Osteocyte (in vitro differentiated cells): ENCODE measurements at regions not wholly inside any gene's neighbourhood (a gene's known extent, or its start where the extent isn't known, plus 50 kb on each side); places are given as distances from the start of the nearest gene placed in this dataset.

Experiments used
- DNase-seq: peaks from one replicate; pipeline ENCODE4 v3.0.0; 2021; ENCODE audit warnings: mixed read lengths; ENCODE audit not compliant: unreplicated experiment; ENCODE audit errors: extremely low spot score
- H3K27ac Mint-ChIP-seq: one replicate; pipeline ENCODE4 v1.8.0; 2021; ENCODE audit warnings: mild to moderate bottlenecking, mixed read lengths; ENCODE audit not compliant: unreplicated experiment
- H3K27me3 Mint-ChIP-seq: one replicate; pipeline ENCODE4 v1.8.0; 2021; ENCODE audit warnings: mixed read lengths; ENCODE audit not compliant: unreplicated experiment
- H3K36me3 Mint-ChIP-seq: one replicate; pipeline ENCODE4 v1.8.0; 2021; ENCODE audit warnings: mixed read lengths; ENCODE audit not compliant: unreplicated experiment
- H3K4me1 Mint-ChIP-seq: one replicate; pipeline ENCODE4 v1.8.0; 2021; ENCODE audit warnings: mixed read lengths; ENCODE audit not compliant: unreplicated experiment
- H3K4me3 Mint-ChIP-seq: one replicate; pipeline ENCODE4 v1.8.0; 2021; ENCODE audit warnings: mild to moderate bottlenecking, moderate library complexity, mixed read lengths; ENCODE audit not compliant: unreplicated experiment
- H3K9me3 Mint-ChIP-seq: one replicate; pipeline ENCODE4 v1.8.0; 2021; ENCODE audit warnings: mixed read lengths; ENCODE audit not compliant: unreplicated experiment
- TF ChIP-seq, protein P1 (sequence below): fragments of 200-600 bp; sonication (generic); IDR thresholded peaks from 2 replicates; pipeline ENCODE4 v1.5.0; 2021; ENCODE audit warnings: antibody characterized with exemption, mild to moderate bottlenecking, moderate library complexity

DNA sequence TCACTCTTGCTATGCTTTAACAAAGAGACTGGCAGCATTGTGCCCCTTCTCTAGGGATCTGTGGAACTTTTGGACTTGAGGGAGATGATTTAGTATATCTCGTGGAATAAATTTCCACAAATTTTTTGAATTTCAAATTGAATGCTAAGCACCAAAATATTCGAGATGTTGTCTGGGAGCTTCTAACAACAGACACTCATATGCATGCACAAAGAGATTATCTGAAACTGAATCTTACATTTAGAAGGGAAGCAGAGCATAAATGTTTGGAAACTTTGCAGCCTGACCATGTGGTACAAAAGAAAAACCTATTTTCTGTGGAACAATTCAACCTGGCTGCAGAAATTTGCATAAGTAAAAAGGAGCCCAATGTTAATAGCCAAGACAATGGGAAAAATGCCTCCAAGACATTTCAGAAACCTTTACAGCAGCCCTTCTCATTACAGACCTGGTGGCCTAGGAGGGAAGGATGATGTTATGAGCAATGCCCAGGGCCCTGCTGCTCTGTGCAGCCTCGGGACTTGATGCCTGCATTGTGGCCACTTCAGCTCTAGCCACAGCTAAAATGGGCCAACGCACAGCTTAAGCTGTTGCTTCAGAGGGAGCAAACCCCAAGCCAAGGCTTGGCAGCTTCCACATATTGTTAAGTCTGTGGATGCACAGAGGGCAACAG is 285.8 kb upstream of the FAM174A start:
- H3K9me3 Mint-ChIP-seq: no peaks in the 10 kb centered on the region
- no peaks in the 10 kb centered on the region for H3K4me1 Mint-ChIP-seq
- H3K36me3 Mint-ChIP-seq: no peaks in the 10 kb centered on the region
- no peak overlapping the region for H3K27ac Mint-ChIP-seq
- TF ChIP-seq, protein P1, sequence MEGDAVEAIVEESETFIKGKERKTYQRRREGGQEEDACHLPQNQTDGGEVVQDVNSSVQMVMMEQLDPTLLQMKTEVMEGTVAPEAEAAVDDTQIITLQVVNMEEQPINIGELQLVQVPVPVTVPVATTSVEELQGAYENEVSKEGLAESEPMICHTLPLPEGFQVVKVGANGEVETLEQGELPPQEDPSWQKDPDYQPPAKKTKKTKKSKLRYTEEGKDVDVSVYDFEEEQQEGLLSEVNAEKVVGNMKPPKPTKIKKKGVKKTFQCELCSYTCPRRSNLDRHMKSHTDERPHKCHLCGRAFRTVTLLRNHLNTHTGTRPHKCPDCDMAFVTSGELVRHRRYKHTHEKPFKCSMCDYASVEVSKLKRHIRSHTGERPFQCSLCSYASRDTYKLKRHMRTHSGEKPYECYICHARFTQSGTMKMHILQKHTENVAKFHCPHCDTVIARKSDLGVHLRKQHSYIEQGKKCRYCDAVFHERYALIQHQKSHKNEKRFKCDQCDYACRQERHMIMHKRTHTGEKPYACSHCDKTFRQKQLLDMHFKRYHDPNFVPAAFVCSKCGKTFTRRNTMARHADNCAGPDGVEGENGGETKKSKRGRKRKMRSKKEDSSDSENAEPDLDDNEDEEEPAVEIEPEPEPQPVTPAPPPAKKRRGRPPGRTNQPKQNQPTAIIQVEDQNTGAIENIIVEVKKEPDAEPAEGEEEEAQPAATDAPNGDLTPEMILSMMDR: no peak
- DNase-seq: no peak
- no peaks in the 10 kb centered on the region for H3K27me3 Mint-ChIP-seq
- no peak overlapping the region for H3K4me3 Mint-ChIP-seq

DNA sequence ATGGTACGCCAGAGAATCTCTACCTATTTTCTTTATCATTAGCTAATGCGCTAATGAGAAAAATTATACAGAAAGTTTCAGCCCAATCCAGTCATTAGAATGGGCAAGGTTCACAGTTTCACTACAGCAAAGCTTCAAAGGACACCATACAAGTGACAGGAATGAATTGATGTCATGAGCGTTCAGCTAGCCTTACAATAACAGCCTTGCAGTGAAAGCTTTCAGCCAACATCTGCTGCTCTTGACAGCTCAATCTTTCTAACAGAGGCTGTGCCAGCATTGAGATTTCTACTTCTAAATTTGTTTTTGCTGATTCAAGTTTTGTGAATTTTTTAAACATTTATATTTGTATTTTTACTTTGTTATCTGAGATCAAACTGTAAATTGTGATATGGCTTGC is 302.4 kb upstream of the FAM174A start:
- Mint-ChIP-seq H3K4me3 (no peak overlapping the region), H3K36me3 (no peaks in the 10 kb centered on the region), H3K9me3 (peaks cover 5% of the 10 kb centered on the region), H3K4me1 (no peaks in the 10 kb centered on the region), H3K27ac (no peak overlapping the region), H3K27me3 (no peaks in the 10 kb centered on the region)
- no peak for DNase-seq
- TF ChIP-seq, protein P1: no peak

DNA sequence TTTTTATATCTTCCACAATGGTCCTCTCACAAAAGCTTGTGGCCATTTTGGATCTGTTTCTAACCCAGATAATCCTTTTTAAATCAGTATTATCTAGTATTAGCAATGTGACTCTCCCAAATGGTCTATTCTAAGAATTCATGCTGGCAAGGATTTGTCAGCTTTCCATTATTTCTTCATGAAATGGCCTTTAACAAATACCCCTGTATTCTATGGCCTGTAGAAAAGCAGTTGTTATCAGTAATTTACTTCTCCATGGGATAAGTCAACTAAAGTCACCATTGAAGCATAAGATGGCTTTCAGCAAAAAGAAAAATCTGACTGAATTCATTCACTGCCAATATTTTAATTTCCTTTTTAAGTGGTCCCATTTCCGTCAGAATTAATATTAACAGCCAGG is 346.4 kb upstream of the FAM174A start:
- Mint-ChIP-seq H3K27ac (no peak overlapping the region), H3K36me3 (no peaks in the 10 kb centered on the region), H3K9me3 (peaks cover 11% of the 10 kb centered on the region), H3K4me1 (no peaks in the 10 kb centered on the region), H3K27me3 (no peaks in the 10 kb centered on the region), H3K4me3 (no peak overlapping the region)
- TF ChIP-seq, protein P1: no peak
- DNase-seq: no peak

DNA sequence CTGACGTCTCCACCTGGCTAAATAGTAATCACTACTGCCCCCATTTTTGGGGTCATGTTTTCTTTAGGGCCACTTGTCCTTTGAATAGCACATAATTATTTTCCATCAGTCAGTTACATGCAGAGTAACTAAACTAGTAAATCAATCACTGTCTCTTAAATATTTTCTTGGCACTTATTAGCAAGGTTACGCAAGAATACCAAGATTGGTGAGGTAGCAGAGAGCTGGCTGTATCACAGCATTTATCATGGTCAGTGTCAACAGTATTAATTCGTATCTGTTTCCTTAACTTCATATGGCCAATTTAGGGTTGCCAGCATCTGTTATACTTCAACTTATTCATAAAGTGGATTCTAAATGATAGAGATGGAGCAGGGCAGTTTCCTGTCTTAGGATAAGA is 346.8 kb upstream of the FAM174A start:
- no peaks in the 10 kb centered on the region for H3K4me1 Mint-ChIP-seq

DNA sequence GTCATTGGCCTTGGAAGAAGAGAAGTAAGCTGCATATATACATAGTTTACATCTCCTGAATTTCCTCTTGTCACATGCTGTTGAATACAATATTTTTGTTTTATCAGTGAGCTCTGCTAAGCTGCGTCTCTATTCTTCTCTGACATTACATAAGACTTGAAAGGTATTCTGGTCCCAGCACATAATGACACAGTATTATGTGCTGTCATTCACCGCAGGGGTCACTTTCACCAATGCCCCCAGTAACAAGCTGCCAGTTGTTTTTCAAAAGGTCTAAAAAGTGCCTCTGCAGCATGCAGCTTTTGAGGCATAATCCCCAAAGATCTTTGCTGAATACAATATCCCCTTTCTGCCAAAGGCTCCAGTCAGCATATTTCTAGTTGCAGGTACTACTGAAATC is 349.0 kb upstream of the FAM174A start:
- peaks cover 4% of the 10 kb centered on the region for H3K9me3 Mint-ChIP-seq

More for the DNA sequence above, 346.8 kb upstream of the FAM174A start:
- Mint-ChIP-seq H3K9me3 (peaks cover 7% of the 10 kb centered on the region), H3K27me3 (no peaks in the 10 kb centered on the region), H3K36me3 (no peaks in the 10 kb centered on the region), H3K27ac (no peak overlapping the region), H3K4me3 (no peak overlapping the region)
- DNase-seq: no peak
- TF ChIP-seq, protein P1: no peak

More for the DNA sequence above, 349.0 kb upstream of the FAM174A start:
- H3K4me3 Mint-ChIP-seq: no peak overlapping the region
- H3K36me3 Mint-ChIP-seq: no peaks in the 10 kb centered on the region
- no peak overlapping the region for H3K27ac Mint-ChIP-seq
- TF ChIP-seq, protein P1: no peak
- DNase-seq: no peak
- no peaks in the 10 kb centered on the region for H3K4me1 Mint-ChIP-seq
- H3K27me3 Mint-ChIP-seq: no peaks in the 10 kb centered on the region
